Left ventricle myocardium inferior (tissue), 1 donor: ENCODE measurements at regions not wholly inside any gene's neighbourhood (a gene's known extent, or its start where the extent isn't known, plus 50 kb on each side); places are given as distances from the start of the nearest gene placed in this dataset.

Source experiments
- DNase-seq: peaks from one replicate; pipeline ENCODE4 v3.0.0-alpha.2; 2020
- H3K27ac ChIP-seq: fragments of 200-600 bp; replicated peaks from 2 replicates; pipeline ENCODE4 v1.8.0; 2021
- H3K27me3 ChIP-seq: fragments of 200-600 bp; 2 replicates; pipeline ENCODE4 v1.8.0; 2021; ENCODE audit warnings: low read depth
- H3K36me3 ChIP-seq: fragments of 200-600 bp; 2 replicates; pipeline ENCODE4 v1.8.0; 2021
- H3K4me1 ChIP-seq: fragments of 200-600 bp; 2 replicates; pipeline ENCODE4 v1.8.0; 2021
- H3K4me3 ChIP-seq: fragments of 200-600 bp; 2 replicates; pipeline ENCODE4 v1.8.0; 2021; ENCODE audit warnings: mild to moderate bottlenecking, moderate library complexity
- H3K9me3 ChIP-seq: fragments of 200-600 bp; replicated peaks from 2 replicates; pipeline ENCODE4 v1.8.0; 2021
- CTCF ChIP-seq: fragments of 200-600 bp; IDR thresholded peaks from 2 replicates; pipeline ENCODE4 v1.8.0; 2021; ENCODE audit warnings: antibody characterized with exemption, mild to moderate bottlenecking, borderline replicate concordance
- intact Hi-C: fragments of 100-400 bp; cut with micrococcal nuclease; formaldehyde crosslinking; loops from one replicate; pipeline ENCODE4 v1.11.0; 2022
- donor health status: DM: no; HTN: yes; CAD: no; lungs with severe emphysema.

- Histone ChIP-seq H3K9me3 (no peaks in the 10 kb centered on the region), H3K36me3 (peaks cover 12% of the 10 kb centered on the region), H3K4me3 (no peak overlapping the region), H3K4me1 (peaks cover 37% of the 10 kb centered on the region), H3K27me3 (no peaks in the 10 kb centered on the region), H3K27ac (no peak overlapping the region)
- TF ChIP-seq CTCF, result no peak
- intact Hi-C loops, result no loop called here
- DNase-seq, result no peak
These were observed 54.2 kb upstream of the SVIL start for GRCh38 chr10:29689001-29689400.

DNA sequence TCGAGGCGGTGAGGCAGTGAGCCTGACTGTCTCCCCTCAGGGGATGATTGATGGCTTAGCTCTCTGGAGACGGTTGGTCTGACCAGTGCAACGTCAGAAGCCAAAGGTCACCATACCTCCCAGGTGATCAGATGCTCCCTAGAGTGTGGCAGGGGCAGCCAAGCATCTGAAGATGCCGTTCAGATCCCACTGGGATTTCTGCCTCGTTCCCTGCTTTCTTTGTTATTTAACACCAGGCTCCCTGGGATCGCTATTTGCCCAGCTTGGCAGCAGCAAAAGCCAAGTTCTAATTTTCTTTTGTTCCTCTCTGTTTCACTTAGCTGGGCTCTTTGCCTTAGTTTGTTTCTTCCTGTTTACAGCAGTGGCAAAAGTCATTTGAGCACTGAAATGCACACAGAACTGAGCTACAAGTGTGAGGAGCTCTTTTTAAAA lies 53.5 kb upstream of the SVIL start:
- DNase-seq, result no peak
- no peaks in the 10 kb centered on the region for H3K27me3 ChIP-seq
- peaks cover 37% of the 10 kb centered on the region for H3K4me1 ChIP-seq
- H3K27ac ChIP-seq, result no peak overlapping the region
- intact Hi-C loops, result no loop called here
- no peak overlapping the region for H3K4me3 ChIP-seq
- no peak for TF ChIP-seq CTCF
- H3K36me3 ChIP-seq, result peaks cover 12% of the 10 kb centered on the region
- no peaks in the 10 kb centered on the region for H3K9me3 ChIP-seq

DNA sequence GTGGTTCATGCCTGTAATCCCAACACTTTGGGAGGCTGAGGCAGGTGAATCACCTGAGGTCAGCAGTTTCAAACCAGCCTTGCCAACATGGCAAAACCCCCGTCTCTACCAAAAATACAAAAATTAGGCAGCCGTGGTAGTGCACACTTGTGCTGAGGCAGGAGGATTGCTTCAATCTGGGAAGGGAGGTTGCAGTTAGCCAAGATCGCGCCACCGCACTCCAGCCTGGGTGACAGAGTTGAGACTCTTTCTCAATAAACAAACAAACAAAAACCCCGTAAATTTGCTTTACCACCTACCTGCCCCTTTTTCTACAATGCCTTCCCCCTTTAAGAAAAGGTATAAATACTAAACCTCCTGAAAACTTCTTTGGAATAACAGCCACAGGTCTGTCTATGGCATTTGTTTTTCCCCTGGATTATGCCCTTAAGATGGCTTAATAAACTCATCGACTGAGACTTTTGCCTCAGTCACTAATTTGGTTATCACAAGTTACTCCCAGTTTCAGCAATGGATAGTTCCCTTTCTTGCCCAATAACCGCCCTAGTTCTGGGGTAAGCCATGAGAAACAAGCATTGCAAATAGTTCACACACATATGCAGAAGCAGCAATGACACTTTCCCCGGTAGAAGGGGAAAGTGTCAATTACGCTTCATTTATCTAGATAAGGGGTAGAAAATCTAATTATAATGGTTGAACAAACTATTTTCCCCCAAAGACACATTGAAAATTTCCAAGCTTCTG lies 52.8 kb upstream of the SVIL start:
- peaks cover 12% of the 10 kb centered on the region for H3K36me3 ChIP-seq
- no peak for TF ChIP-seq CTCF
- intact Hi-C loops, result no loop called here
- H3K27me3 ChIP-seq, result no peaks in the 10 kb centered on the region
- H3K9me3 ChIP-seq, result no peaks in the 10 kb centered on the region
- no peak overlapping the region for H3K27ac ChIP-seq
- DNase-seq, result no peak
- H3K4me3 ChIP-seq, result no peak overlapping the region
- H3K4me1 ChIP-seq, result peaks cover 36% of the 10 kb centered on the region

GRCh38 chr10:29685506-29685905 lies 50.7 kb upstream of the SVIL start:
- no peak overlapping the region for H3K27ac ChIP-seq
- no peak for TF ChIP-seq CTCF
- no peak overlapping the region for H3K4me3 ChIP-seq
- intact Hi-C loops, result no loop called here
- no peaks in the 10 kb centered on the region for H3K9me3 ChIP-seq
- H3K27me3 ChIP-seq, result no peaks in the 10 kb centered on the region
- no peak for DNase-seq
- peaks cover 12% of the 10 kb centered on the region for H3K36me3 ChIP-seq
- H3K4me1 ChIP-seq, result peaks cover 25% of the 10 kb centered on the region
